ENCODE measurements at regions not wholly inside any gene's neighbourhood (a gene's known extent, or its start where the extent isn't known, plus 50 kb on each side); places are given as distances from the start of the nearest gene placed in this dataset.
"Not testable (repeated sequence)": the region's sequence is repeated elsewhere in the genome, so short reads cannot be mapped to it uniquely, and the experiment has no call there.

GRCh38 chr13:104987621-104988020 lies 1547.8 kb downstream of the EFNB2 start:
- no peak for DNase-seq

- peak; percentile 82 for DNase-seq
These were observed 1551.1 kb downstream of the EFNB2 start for GRCh38 chr13:104984296-104984818.

- no peak for DNase-seq
These were observed 1551.9 kb downstream of the EFNB2 start for GRCh38 chr13:104983601-104984000.

GRCh38 chr13:104980586-104980985 lies 1554.9 kb downstream of the EFNB2 start:
- no peak for DNase-seq

- no peak for DNase-seq
These were observed 1556.0 kb downstream of the EFNB2 start for GRCh38 chr13:104979281-104980030.

- no peak for DNase-seq
These were observed 1558.5 kb downstream of the EFNB2 start for GRCh38 chr13:104976986-104977385.

- DNase-seq = no peak
These were observed 1560.2 kb downstream of the EFNB2 start for GRCh38 chr13:104975272-104975671.

GRCh38 chr13:104968876-104969275 lies 1566.6 kb downstream of the EFNB2 start:
- no peak for DNase-seq

- DNase-seq = no peak
These were observed 1567.4 kb downstream of the EFNB2 start for GRCh38 chr13:104967836-104968630.

GRCh38 chr13:104967376-104967775 lies 1568.1 kb downstream of the EFNB2 start:
- no peak for DNase-seq

GRCh38 chr13:104962411-104962810 lies 1573.1 kb downstream of the EFNB2 start:
- no peak for DNase-seq

GRCh38 chr13:104961246-104961645 lies 1574.2 kb downstream of the EFNB2 start:
- DNase-seq = no peak

- DNase-seq = no peak
These were observed 1581.3 kb downstream of the EFNB2 start for GRCh38 chr13:104954210-104954609.

GRCh38 chr13:104953588-104953987 lies 1581.9 kb downstream of the EFNB2 start:
- DNase-seq = no peak

- DNase-seq = no peak
These were observed 1585.4 kb downstream of the EFNB2 start for GRCh38 chr13:104949840-104950740.

- DNase-seq = no peak
These were observed 1591.3 kb downstream of the EFNB2 start for GRCh38 chr13:104944176-104944575.

- no peak for DNase-seq
These were observed 1592.1 kb downstream of the EFNB2 start for GRCh38 chr13:104943331-104943730.

GRCh38 chr13:104937881-104938280 lies 1597.6 kb downstream of the EFNB2 start:
- no peak for DNase-seq

- no peak for DNase-seq
These were observed 1599.2 kb downstream of the EFNB2 start for GRCh38 chr13:104936304-104936703.

GRCh38 chr13:104920513-104920912 lies 1614.9 kb downstream of the EFNB2 start:
- DNase-seq = not testable (repeated sequence)

- DNase-seq = no peak
These were observed 1615.4 kb downstream of the EFNB2 start for GRCh38 chr13:104920091-104920490.

- DNase-seq = no peak
These were observed 1635.2 kb downstream of the EFNB2 start for GRCh38 chr13:104900191-104900817.

All from femur (tissue), 1 donor.